Activated CD8-positive, alpha-beta memory T cell treated with anti-CD3 and anti-CD28 coated beads, Interleukin-2, amount 50 U/mL, for 24 hours (primary cell): ENCODE measurements at regions not wholly inside any gene's neighbourhood (a gene's known extent, or its start where the extent isn't known, plus 50 kb on each side); places are given as distances from the start of the nearest gene placed in this dataset.
"Not testable (repeated sequence)": the region's sequence is repeated elsewhere in the genome, so short reads cannot be mapped to it uniquely, and the experiment has no call there.

Experiments used
- DNase-seq: peaks from one replicate; pipeline ENCODE4 v3.0.0-alpha.2; 2020; ENCODE audit errors: extremely low read depth

GRCh38 chrX:40530509-40530908 is 50.3 kb upstream of the ATP6AP2 start:
- DNase-seq: no peak

GRCh38 chrX:40527543-40527942 is 53.2 kb upstream of the ATP6AP2 start:
- no peak for DNase-seq

DNA sequence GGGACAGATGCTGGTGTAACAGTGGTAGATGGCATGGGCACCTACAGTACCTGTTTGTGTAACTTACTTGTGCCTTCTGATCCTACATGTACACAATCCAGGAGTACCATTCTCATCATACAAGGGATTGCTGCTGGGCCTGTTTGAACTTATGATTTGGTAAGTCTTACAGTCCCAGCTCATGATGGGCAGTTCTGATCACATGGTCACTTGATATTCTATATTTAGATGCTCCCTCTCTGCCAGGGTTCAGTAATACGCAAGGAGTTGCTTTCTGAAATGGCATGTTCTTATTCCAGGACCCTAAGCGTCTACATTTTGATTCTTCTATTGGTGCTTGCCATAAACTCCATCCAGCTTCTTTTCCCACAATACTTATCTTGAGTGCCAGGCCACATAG is 54.4 kb upstream of the ATP6AP2 start:
- no peak for DNase-seq

DNA sequence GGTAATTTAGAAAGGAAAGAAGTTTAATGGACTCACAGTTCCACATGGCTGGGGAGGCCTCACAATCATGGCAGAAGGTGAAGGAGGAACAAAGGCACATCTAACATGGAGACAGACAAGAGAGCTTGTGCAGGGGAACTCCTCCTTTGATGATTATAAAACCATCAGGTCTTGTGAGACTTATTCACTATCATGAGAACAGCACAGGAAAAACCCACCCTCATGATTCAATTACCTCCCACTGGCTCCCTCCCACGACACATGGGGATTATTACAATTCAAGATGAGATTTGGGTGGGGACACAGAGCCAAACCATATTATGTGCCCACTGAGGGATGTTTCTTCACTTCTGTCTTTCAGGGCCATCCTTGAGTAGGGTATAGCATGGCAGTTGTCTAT is 54.9 kb upstream of the ATP6AP2 start:
- DNase-seq: not testable (repeated sequence)

GRCh38 chrX:40524423-40524822 is 56.3 kb upstream of the ATP6AP2 start:
- no peak for DNase-seq

DNA sequence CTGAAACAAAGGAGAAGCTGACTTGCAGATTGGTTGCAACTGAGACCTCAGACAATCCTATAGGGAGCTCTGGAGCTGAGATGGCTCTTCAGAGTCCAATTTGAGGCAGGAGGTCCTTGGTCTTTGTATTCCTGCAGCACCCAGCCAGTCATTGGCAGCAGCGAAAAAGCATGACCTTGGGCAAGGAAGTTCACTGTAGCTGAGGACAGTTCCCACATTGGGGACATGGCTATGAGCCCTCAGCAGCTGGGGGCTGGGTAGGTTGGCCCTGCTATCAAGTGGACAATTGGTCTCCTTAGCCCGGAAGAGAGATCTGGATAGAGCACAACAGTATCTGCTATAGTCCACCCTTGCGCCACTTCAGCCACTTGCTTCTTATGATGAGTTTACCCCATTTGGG is 56.9 kb upstream of the ATP6AP2 start:
- no peak for DNase-seq

DNA sequence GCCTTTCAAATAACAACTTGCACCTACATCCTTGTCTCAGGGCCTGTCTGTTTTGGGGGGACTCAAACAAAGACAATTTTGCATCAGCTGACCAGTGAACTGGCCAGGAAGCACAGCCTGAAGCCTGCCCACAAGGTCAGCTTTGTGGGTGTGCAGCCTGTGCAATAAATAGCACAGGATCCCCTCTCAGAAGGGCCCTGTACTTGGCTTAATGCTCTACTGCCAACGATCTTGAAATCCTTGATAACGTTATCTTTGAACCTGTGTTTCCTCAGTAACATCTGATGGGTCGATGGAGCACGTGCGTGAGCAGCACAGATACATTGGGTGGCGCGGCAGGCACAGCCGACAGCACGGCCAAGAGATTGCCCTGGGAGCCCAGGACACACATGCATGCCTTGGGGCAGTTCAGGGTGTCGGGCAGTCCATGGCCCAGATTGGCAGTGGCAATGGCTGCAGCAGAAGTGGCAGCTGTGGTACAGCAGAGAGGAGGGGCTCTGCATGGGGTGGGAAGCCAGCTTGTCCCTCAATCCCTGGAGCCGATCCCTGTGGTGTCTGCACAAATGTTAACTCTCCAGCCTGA is 58.8 kb upstream of the ATP6AP2 start:
- no peak for DNase-seq

- no peak for DNase-seq
Observed at GRCh38 chrX:40514376-40514775, 66.4 kb upstream of the ATP6AP2 start.

DNA sequence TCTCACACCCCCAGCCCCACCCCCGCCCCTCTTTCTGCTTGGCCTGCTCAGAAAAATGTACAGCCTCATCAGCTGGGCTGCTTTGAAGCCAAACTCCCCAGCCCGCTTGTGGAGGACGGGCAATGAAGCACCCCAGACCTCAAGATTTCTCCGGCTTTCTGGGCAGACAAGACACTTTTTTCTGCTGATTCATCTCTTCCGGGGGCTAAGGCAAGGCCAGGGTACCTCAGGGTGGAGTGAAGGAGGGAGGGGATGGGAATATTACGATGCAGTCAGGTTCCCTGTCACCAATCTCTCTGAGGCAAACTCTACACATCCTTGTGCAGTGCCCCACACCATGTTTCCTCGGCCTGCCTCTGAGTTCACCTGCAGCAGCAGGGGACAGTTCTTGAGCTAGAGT is 66.9 kb upstream of the ATP6AP2 start:
- DNase-seq: no peak

GRCh38 chrX:40513012-40513411 is 67.8 kb upstream of the ATP6AP2 start:
- DNase-seq: no peak

GRCh38 chrX:40511258-40511657 is 69.5 kb upstream of the ATP6AP2 start:
- DNase-seq: no peak

- DNase-seq: no peak
Observed at GRCh38 chrX:40508560-40508959, 72.2 kb upstream of the ATP6AP2 start.

GRCh38 chrX:40506201-40506985 is 74.4 kb upstream of the ATP6AP2 start:
- DNase-seq: no peak

- no peak for DNase-seq
Observed at GRCh38 chrX:40504801-40505605, 75.8 kb upstream of the ATP6AP2 start.

- no peak for DNase-seq
Observed at GRCh38 chrX:40503094-40503493, 77.7 kb upstream of the ATP6AP2 start.

- DNase-seq: no peak
Observed at GRCh38 chrX:40502688-40503087, 78.1 kb upstream of the ATP6AP2 start.

DNA sequence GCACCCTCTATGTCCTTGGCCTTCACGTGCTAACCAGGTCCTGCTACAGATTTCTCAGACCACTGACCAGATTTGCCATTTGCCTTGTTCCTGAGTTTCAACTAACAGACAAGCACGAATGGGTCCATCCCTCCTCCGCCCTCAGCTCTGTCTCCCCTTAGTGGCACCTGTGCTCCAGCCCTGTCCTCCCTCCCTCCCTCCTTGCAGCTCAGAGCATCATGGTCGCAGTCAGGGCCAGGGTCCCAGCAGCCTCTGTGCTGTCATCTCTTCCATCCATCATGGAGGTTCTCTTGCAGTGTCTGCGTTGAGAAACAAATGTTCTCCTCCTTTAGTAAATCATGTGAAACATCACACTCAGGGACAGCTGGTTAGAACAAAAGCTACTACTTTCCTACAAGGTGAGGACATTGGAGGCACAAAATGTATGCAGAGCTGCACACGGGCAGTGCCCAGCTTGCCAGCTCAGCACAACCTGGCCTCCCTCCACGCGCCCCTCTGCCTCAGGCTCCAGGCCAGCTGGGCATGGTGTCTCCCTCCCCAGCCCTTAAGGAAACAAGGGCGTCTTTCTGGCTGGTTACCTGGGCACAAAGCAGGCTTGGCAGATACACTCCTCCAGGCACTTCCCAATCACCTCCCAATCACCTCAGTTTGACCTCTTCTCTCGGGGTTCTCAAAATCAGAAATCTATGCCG is 79.5 kb upstream of the ATP6AP2 start:
- DNase-seq: no peak

DNA sequence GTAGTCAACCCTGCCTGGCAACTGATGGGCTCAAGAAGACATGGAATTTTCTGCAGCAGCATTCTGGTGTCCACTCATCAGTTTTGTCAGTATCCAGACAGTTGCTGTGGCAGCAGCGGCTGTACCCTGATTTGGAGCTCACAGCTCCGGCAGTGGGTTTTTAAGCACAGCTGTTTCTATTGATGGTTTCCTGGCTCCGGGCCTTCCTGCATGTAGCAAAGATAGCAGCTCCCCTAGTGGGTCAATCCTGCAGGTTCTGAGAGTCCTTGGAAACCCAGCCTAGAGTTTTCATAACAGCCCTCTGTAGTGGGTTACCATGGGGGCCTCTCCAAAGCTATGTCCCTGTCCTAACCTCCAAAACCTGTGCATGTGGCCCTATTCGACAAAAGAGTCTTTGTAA is 84.0 kb upstream of the ATP6AP2 start:
- DNase-seq: no peak

- DNase-seq: no peak
Observed at GRCh38 chrX:40495659-40496058, 85.1 kb upstream of the ATP6AP2 start.

- no peak for DNase-seq
Observed at GRCh38 chrX:40494005-40494404, 86.8 kb upstream of the ATP6AP2 start.

GRCh38 chrX:40488296-40488695 is 92.5 kb upstream of the ATP6AP2 start:
- no peak for DNase-seq

DNA sequence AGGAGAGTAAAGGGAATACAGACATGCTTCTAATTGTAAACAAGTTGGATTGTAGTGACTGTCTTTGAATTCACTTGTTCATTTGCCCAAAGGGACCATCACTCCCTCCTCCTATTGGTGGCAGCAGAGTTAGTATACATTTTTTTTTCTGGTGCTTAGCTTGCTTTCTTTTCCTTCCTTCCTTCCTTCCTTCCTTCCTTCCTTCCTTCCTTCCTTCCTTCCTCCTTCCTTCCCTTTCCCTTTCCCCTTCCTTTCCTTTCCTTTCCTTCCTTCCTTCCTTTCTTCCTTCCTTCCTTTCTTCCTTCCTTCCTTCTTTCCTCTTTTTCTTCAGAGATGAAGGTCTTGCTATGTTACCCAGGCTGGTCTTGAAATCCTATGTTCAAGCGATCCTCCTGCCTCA is 94.8 kb upstream of the ATP6AP2 start:
- no peak for DNase-seq
